ENCODE measurements at regions not wholly inside any gene's neighbourhood (a gene's known extent, or its start where the extent isn't known, plus 50 kb on each side); places are given as distances from the start of the nearest gene placed in this dataset.

DNA sequence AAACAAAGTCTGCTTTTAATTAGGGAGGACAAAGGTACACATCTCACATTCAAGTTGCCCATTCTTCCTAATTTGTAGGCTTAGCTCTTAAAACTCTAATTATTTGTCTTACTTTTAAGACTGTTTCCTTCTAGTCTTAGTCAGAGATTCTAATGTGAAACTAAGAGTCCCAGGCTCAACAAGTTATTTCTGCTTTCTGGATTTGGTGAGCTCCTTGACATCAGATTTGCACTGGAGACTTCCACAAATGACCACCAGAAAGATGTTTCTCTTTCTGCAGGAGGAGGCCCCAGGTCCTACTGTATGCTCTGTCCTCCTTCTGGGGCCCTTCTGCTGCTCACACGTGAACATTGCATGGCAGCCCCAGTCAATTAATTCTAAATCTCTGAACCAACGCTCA is 194.2 kb upstream of the JUN start:
- H3K18ac ChIP-seq (ENCODE audit: low read length), result no peak overlapping the region
- no peaks in the 10 kb centered on the region for H3K27me3 ChIP-seq (ENCODE audit: control insufficient read depth in 3 of 3, insufficient read depth in 3 of 3, low read depth in 1 of 3, low read length in 3 of 3)
- H2AFZ ChIP-seq (ENCODE audit: low read length), result no peak overlapping the region
- H3K23ac ChIP-seq (ENCODE audit: low read depth, low read length, poor library complexity), result no peak overlapping the region
- no peak overlapping the region for H2BK5ac ChIP-seq (ENCODE audit: low read length)
- H3K14ac ChIP-seq (ENCODE audit: low read length), result no peak overlapping the region
- H4K8ac ChIP-seq (ENCODE audit: low read depth, low read length), result no peak overlapping the region
- H2AK5ac ChIP-seq (ENCODE audit: low read depth, low read length), result no peak overlapping the region
- H2BK15ac ChIP-seq (ENCODE audit: low read length), result no peak overlapping the region
- DNase-seq (ENCODE audit: low spot score), result no peak
- H4K91ac ChIP-seq (ENCODE audit: low read depth, low read length, poor library complexity), result no peak overlapping the region
- peaks cover 3 to 14% of the 10 kb centered on the region in 2 donors for H3K4me1 ChIP-seq (ENCODE audit: control insufficient read depth in 2 of 2, insufficient read depth in 1 of 2, low read depth in 1 of 2, low read length in 2 of 2)
- WGBS, 2 donors (ENCODE audit: extremely low coverage in 2 of 2, insufficient read length in 2 of 2, insufficient replicate concordance in 1 of 2), result no CpG with 5 or more reads among the region's 2 CpGs
- H3K36me3 ChIP-seq (replicated peaks in 1 of 2; ENCODE audit: control insufficient read depth in 2 of 2, insufficient read depth in 2 of 2, low read length in 2 of 2), result no peaks in the 10 kb centered on the region
- H3K9ac ChIP-seq (ENCODE audit: low read depth, low read length, poor library complexity), result no peak overlapping the region
- no peaks in the 10 kb centered on the region for H3K79me1 ChIP-seq (ENCODE audit: low read depth, low read length)
- no peak overlapping the region for H3K27ac ChIP-seq (replicated peaks; ENCODE audit: low read length)
- no peaks in the 10 kb centered on the region for H3K9me3 ChIP-seq (replicated peaks in 1 of 2; ENCODE audit: control insufficient read depth in 2 of 2, insufficient read depth in 1 of 2, low read depth in 1 of 2, low read length in 2 of 2)
- no peak overlapping the region for H3K4me3 ChIP-seq (ENCODE audit: low read length in 2 of 2)
- H2BK12ac ChIP-seq (ENCODE audit: low read length), result no peak overlapping the region
- H3K4ac ChIP-seq (ENCODE audit: low read length), result no peak overlapping the region
- no peak overlapping the region for H3K4me2 ChIP-seq (ENCODE audit: insufficient read depth, low read length, poor library complexity, severe bottlenecking)
- H2BK120ac ChIP-seq (ENCODE audit: low read depth, low read length), result no peak overlapping the region

- no peaks in the 10 kb centered on the region for H3K36me3 ChIP-seq (replicated peaks in 1 of 2; ENCODE audit: control insufficient read depth in 2 of 2, insufficient read depth in 2 of 2, low read length in 2 of 2)
- no peaks in the 10 kb centered on the region for H3K9me3 ChIP-seq (replicated peaks in 1 of 2; ENCODE audit: control insufficient read depth in 2 of 2, insufficient read depth in 1 of 2, low read depth in 1 of 2, low read length in 2 of 2)
- H3K9ac ChIP-seq (ENCODE audit: low read depth, low read length, poor library complexity), result no peak overlapping the region
- no peaks in the 10 kb centered on the region for H3K27me3 ChIP-seq (ENCODE audit: control insufficient read depth in 3 of 3, insufficient read depth in 3 of 3, low read depth in 1 of 3, low read length in 3 of 3)
- no peak overlapping the region for H3K4me3 ChIP-seq (ENCODE audit: low read length in 2 of 2)
- DNase-seq (ENCODE audit: low spot score), result no peak
- no peak overlapping the region for H3K23ac ChIP-seq (ENCODE audit: low read depth, low read length, poor library complexity)
- no peak overlapping the region for H2BK12ac ChIP-seq (ENCODE audit: low read length)
- no peak overlapping the region for H2BK15ac ChIP-seq (ENCODE audit: low read length)
- H3K79me1 ChIP-seq (ENCODE audit: low read depth, low read length), result no peaks in the 10 kb centered on the region
- H2AFZ ChIP-seq (ENCODE audit: low read length), result no peak overlapping the region
- H3K4me1 ChIP-seq (ENCODE audit: control insufficient read depth in 2 of 2, insufficient read depth in 1 of 2, low read depth in 1 of 2, low read length in 2 of 2), result peaks cover 3 to 14% of the 10 kb centered on the region in 2 donors
- WGBS, 2 donors (ENCODE audit: extremely low coverage in 2 of 2, insufficient read length in 2 of 2, insufficient replicate concordance in 1 of 2), result no CpG with 5 or more reads among the region's 3 CpGs
- no peak overlapping the region for H3K4ac ChIP-seq (ENCODE audit: low read length)
- no peak overlapping the region for H3K27ac ChIP-seq (replicated peaks; ENCODE audit: low read length)
- H3K18ac ChIP-seq (ENCODE audit: low read length), result no peak overlapping the region
- no peak overlapping the region for H3K4me2 ChIP-seq (ENCODE audit: insufficient read depth, low read length, poor library complexity, severe bottlenecking)
- H4K8ac ChIP-seq (ENCODE audit: low read depth, low read length), result no peak overlapping the region
- H4K91ac ChIP-seq (ENCODE audit: low read depth, low read length, poor library complexity), result no peak overlapping the region
- H2BK5ac ChIP-seq (ENCODE audit: low read length), result no peak overlapping the region
- no peak overlapping the region for H2AK5ac ChIP-seq (ENCODE audit: low read depth, low read length)
- H3K14ac ChIP-seq (ENCODE audit: low read length), result no peak overlapping the region
- H2BK120ac ChIP-seq (ENCODE audit: low read depth, low read length), result no peak overlapping the region
Observed at GRCh38 chr1:58979086-58979485, 195.2 kb upstream of the JUN start.

DNA sequence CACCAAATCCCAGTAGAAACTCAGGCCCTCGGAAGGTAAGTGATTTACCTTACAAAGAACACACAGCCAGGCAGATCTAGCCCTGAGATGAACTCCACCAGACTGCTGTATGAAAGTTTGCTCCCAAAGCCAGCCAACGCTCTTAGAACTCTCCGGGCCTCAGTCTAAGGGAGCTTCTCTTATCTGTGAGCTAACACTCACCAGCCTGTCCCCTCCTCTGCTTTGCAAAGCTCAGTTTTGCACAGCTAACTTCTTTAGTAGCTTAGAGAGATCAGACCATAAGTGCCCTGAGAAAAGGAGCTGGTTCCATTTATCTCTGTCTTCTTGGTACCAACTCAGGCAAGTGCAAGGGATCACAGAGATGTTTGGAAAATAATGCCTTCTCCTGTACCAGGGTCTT is 195.8 kb upstream of the JUN start:
- Histone ChIP-seq H3K23ac (ENCODE audit: low read depth, low read length, poor library complexity) (no peak overlapping the region), H3K4me3 (ENCODE audit: low read length in 2 of 2) (no peak overlapping the region), H2BK12ac (ENCODE audit: low read length) (no peak overlapping the region), H3K9ac (ENCODE audit: low read depth, low read length, poor library complexity) (no peak overlapping the region), H2BK15ac (ENCODE audit: low read length) (no peak overlapping the region), H3K4me1 (ENCODE audit: control insufficient read depth in 2 of 2, insufficient read depth in 1 of 2, low read depth in 1 of 2, low read length in 2 of 2) (peaks cover 3 to 14% of the 10 kb centered on the region in 2 donors), H3K9me3 (replicated peaks in 1 of 2; ENCODE audit: control insufficient read depth in 2 of 2, insufficient read depth in 1 of 2, low read depth in 1 of 2, low read length in 2 of 2) (no peaks in the 10 kb centered on the region), H2BK120ac (ENCODE audit: low read depth, low read length) (no peak overlapping the region), H3K27ac (replicated peaks; ENCODE audit: low read length) (no peak overlapping the region), H3K36me3 (replicated peaks in 1 of 2; ENCODE audit: control insufficient read depth in 2 of 2, insufficient read depth in 2 of 2, low read length in 2 of 2) (no peaks in the 10 kb centered on the region), H3K4me2 (ENCODE audit: insufficient read depth, low read length, poor library complexity, severe bottlenecking) (no peak overlapping the region), H3K27me3 (ENCODE audit: control insufficient read depth in 3 of 3, insufficient read depth in 3 of 3, low read depth in 1 of 3, low read length in 3 of 3) (no peaks in the 10 kb centered on the region), H3K79me1 (ENCODE audit: low read depth, low read length) (no peaks in the 10 kb centered on the region), H2BK5ac (ENCODE audit: low read length) (no peak overlapping the region), H4K8ac (ENCODE audit: low read depth, low read length) (no peak overlapping the region), H3K14ac (ENCODE audit: low read length) (no peak overlapping the region), H4K91ac (ENCODE audit: low read depth, low read length, poor library complexity) (no peak overlapping the region), H3K18ac (ENCODE audit: low read length) (no peak overlapping the region), H2AK5ac (ENCODE audit: low read depth, low read length) (no peak overlapping the region), H3K4ac (ENCODE audit: low read length) (no peak overlapping the region), H2AFZ (ENCODE audit: low read length) (no peak overlapping the region)
- DNase-seq (ENCODE audit: low spot score), result no peak
- WGBS, 2 donors (ENCODE audit: extremely low coverage in 2 of 2, insufficient read length in 2 of 2, insufficient replicate concordance in 1 of 2), result no CpG with 5 or more reads among the region's 3 CpGs

- Histone ChIP-seq H2BK120ac (ENCODE audit: low read depth, low read length) (no peak overlapping the region), H2BK12ac (ENCODE audit: low read length) (no peak overlapping the region), H3K9ac (ENCODE audit: low read depth, low read length, poor library complexity) (no peak overlapping the region), H2AK5ac (ENCODE audit: low read depth, low read length) (no peak overlapping the region), H2BK15ac (ENCODE audit: low read length) (no peak overlapping the region), H3K79me1 (ENCODE audit: low read depth, low read length) (no peaks in the 10 kb centered on the region), H3K36me3 (replicated peaks in 1 of 2; ENCODE audit: control insufficient read depth in 2 of 2, insufficient read depth in 2 of 2, low read length in 2 of 2) (no peaks in the 10 kb centered on the region), H3K14ac (ENCODE audit: low read length) (no peak overlapping the region), H3K18ac (ENCODE audit: low read length) (no peak overlapping the region), H3K27me3 (ENCODE audit: control insufficient read depth in 3 of 3, insufficient read depth in 3 of 3, low read depth in 1 of 3, low read length in 3 of 3) (peaks cover 0 to 2% (median 0%) of the 10 kb centered on the region in 3 experiments), H3K4me2 (ENCODE audit: insufficient read depth, low read length, poor library complexity, severe bottlenecking) (no peak overlapping the region), H4K8ac (ENCODE audit: low read depth, low read length) (no peak overlapping the region), H3K27ac (replicated peaks; ENCODE audit: low read length) (no peak overlapping the region), H3K9me3 (replicated peaks in 1 of 2; ENCODE audit: control insufficient read depth in 2 of 2, insufficient read depth in 1 of 2, low read depth in 1 of 2, low read length in 2 of 2) (no peaks in the 10 kb centered on the region), H4K91ac (ENCODE audit: low read depth, low read length, poor library complexity) (no peak overlapping the region), H3K4me3 (ENCODE audit: low read length in 2 of 2) (no peak overlapping the region), H2AFZ (ENCODE audit: low read length) (no peak overlapping the region), H3K4ac (ENCODE audit: low read length) (no peak overlapping the region), H3K4me1 (ENCODE audit: control insufficient read depth in 2 of 2, insufficient read depth in 1 of 2, low read depth in 1 of 2, low read length in 2 of 2) (peaks cover 3 to 14% of the 10 kb centered on the region in 2 donors), H2BK5ac (ENCODE audit: low read length) (no peak overlapping the region), H3K23ac (ENCODE audit: low read depth, low read length, poor library complexity) (no peak overlapping the region)
- no CpG with 5 or more reads among the region's 1 CpG for WGBS, 2 donors (ENCODE audit: extremely low coverage in 2 of 2, insufficient read length in 2 of 2, insufficient replicate concordance in 1 of 2)
- DNase-seq (ENCODE audit: low spot score), result no peak
Observed at GRCh38 chr1:58981392-58981791, 197.5 kb upstream of the JUN start.
